SK-MEL-5 (cell line): ENCODE measurements at regions not wholly inside any gene's neighbourhood (a gene's known extent, or its start where the extent isn't known, plus 50 kb on each side); places are given as distances from the start of the nearest gene placed in this dataset.
A peak's percentile ranks its signal among the peaks of the same experiment; 100 is the strongest.

Experiments used
- DNase-seq: peaks from one replicate; pipeline ENCODE4 v3.0.0-alpha.2; 2016; ENCODE audit warnings: low read depth, low spot score
- in situ Hi-C: cut with HindIII; loops from 2 replicates; pipeline ENCODE4 v1.10.0; 2016; ENCODE audit warnings: low sequenced_read_pairs, high pct_unique_total_duplicates, low pct_unique_long_range_greater_than_20kb

DNA sequence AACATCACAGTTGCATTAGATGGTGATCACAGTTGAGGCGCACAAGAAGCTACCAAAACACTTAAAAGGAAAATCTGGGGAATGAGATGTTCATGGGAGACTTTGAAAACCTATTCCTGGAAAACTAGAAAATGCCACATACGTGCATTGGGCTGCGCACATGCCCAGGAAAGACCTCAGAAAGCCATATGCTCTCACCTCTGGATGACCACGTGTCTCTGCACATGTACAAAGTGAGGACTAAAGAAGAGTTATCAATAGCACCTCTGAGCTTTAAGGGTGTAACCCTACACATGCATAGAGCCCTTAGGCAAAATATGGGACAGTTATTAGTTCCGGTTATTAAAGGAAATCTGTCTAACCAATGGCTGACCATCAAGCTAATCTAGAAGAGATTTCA is 77.7 kb downstream of the CRPPA start:
- in situ Hi-C loops: no loop called here
- DNase-seq: no peak

DNA sequence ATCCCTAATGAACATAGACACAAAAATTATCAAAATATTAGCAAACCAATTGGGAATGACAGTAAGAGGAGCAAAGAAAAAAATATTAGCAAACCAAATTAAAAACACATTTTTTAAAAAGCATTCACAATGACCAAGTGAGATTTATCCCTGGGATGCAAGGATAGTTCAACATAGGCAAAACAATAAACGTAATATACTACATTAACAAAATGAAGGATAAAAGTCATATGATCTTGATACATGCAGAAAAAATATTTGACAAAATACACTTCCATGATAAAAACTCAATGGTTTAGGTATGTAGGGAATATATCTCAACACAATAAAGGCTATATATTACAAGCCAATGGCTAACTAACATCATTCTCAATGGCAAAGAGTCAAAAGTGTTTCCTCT is 83.3 kb downstream of the CRPPA start:
- DNase-seq: no peak
- in situ Hi-C loops: no loop called here

DNA sequence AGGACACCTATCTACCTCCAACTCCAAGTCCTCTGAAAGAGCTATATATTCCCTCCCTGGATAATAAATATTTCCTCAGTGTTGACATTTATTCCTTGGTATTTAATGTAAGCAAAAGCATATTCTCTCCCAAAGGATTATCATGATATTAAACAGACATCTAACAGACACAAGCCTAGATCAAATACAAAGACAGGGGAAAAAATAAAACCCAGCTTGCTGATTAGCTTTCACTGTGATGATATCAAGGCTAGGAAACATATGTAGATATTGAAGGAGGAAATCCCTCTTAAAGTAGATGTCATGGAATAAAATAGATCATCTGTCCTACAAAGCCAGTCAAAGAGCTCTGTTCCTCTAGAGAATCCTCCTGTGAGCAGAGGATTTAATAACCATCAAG is 95.2 kb downstream of the CRPPA start:
- DNase-seq: no peak
- in situ Hi-C loops: no loop called here

DNA sequence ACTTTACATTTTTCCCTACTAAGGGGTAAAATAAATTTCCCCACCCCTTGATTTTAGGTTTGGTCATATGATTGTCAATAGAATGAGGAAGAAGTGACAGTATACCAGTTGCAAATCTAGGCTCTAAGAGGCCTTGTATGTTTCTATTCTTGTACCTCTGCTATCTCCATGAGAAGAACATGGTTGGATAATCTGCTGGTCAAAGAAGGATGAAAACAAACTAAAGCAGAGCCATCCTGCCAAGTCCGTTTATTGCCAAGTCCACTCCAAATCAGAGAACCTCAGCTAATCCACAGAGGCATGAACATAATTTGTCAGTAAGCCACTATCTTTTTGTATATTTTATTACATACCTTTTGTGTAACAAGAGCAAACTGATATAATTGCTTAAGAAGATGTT is 98.0 kb downstream of the CRPPA start:
- in situ Hi-C loops: no loop called here
- no peak for DNase-seq

DNA sequence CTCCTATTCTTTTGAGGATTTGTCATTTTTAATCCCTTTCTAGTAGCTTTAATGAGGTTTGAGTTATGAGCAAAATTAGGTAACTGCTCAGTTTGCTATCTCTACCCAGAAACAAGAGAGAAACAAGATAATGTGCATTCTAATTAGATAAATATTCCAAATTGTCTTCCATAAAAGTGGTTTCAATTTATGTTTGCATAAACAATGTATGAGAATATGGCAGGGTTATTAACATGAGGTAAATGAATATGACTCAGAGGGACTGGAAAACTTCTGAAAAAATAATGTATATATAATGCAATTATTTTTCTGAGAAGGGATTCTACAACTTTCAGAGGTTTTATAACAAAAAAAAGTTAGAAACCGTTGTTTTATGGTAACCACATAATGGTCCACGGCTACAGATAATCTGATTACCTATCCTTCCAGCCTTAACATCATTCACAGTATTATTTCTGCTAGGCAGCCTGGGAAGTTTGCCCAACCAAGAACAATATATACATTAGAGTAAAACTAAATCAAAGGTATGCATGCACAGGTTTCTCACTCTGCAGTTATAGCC is 101.2 kb downstream of the CRPPA start:
- in situ Hi-C loops: no loop called here

DNA sequence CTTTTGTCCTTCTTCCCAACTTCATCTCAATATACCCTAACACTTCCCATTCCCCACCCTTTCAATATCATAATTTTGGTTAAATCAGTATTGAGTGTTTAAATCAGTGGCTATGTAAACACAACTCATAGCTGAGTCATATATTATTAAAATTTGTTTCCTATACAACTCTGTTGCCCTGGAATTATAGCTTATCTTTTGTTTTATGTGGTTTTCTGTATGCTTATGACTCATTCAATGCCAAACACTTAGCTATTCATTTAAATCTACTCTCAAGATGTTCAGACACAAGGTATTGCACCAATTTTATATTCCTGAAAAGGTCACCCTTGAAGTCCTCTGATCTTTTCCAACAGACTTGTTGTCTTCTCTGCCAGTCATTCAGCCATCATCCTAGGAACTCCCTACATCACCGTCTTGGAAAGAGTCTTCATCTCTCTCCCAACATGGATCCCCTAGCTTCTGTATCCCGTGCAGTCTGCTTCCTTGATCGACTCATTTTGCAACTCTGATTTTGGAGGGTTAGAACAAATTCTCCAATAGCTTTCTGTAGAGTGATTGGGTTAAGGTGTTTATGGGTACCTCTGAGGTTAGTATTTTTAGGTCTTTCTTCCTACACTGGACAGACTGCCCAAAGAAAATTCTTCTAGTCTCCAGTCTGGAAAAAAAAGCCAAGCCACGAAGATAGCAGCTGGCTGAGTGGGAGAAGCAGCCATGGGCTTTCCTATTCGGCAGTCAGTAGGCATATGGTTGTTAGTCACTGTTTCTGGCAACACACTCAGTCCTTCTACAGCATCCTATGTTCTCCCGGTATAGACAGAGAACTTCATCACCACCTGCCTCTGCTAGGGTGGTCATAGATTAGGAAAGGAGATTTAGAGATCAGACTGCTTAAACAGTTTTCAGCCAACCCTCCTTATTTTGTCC is 102.1 kb downstream of the CRPPA start:
- in situ Hi-C loops: no loop called here
- peak; percentile 85 for DNase-seq

More for the DNA sequence above, 101.2 kb downstream of the CRPPA start:
- no peak for DNase-seq

DNA sequence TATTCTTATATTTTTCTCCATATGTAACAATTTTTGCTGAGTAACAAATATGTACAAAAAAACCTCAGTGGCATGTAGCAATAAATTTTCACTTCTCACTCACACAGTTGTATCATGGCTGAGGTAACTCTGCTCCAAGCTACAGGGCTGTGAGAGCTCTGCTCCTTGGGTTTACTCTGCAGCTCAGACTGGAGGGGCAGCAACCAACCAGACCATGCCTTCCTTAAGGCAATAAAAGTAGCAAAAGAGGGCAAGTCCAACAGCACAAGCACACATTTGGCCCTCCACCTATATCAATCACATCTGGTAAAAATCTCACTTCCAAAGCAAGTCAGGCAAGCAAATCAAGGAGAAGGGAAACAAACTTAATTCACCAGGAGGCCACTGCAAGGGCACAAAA is 102.9 kb downstream of the CRPPA start:
- no peak for DNase-seq
- in situ Hi-C loops: no loop called here

DNA sequence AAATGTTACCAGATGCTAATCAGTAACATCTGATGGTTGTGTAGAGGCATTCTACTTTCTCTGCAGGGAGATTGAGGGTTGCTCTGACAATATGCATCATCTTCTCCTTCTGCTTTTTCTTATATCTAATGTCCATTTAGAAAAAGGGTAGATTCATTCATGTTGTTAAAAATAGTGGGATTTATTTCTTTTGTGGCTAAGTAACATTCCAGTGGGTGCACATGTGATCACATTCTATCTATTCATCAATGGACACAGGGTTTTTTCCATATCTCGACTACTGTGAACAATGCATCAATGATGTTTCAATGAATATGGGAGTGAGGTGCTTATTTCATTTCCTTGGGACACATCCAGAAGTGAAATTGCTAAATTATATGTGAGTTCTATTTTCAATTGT is 103.9 kb downstream of the CRPPA start:
- peak; percentile 84 for DNase-seq
- in situ Hi-C loops: no loop called here

DNA sequence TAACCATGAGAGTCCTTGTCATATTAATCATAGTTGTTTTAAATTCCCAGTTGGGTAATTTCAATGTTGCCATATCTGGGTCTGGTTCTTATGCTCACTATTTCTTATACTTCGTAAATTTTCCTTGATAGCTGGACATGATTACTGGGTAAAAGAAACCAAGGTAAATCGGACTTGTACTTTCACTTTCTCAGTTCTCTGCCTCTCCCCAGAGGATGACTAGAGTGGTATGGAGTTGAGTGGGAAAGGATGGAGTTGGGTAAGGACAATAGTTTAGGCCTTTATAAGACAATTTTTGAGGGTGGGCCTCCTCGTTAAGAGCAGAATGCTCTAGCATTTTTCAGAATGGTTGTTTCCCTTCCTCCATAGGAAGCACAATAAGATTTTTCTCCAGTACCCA is 106.1 kb downstream of the CRPPA start:
- no peak for DNase-seq
- in situ Hi-C loops: no loop called here

DNA sequence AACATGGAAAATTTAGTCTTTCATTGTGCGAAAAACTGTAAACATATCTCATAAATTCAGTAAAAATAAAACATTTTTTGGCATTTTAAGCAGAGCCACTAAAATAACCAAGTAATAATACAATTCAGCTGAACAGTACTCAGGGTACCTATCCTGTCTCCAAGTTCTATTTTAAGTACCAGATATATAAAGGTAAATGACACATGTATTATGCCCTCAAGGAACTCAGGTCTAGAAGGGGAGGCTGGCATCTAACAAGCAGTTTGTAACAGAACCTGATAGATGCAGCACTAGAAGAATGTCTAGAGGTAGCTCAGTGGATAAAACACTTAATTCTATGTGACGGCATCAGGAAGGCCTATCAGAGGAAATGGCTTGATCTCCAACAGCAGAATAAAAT is 112.2 kb downstream of the CRPPA start:
- DNase-seq: no peak
- in situ Hi-C loops: no loop called here

DNA sequence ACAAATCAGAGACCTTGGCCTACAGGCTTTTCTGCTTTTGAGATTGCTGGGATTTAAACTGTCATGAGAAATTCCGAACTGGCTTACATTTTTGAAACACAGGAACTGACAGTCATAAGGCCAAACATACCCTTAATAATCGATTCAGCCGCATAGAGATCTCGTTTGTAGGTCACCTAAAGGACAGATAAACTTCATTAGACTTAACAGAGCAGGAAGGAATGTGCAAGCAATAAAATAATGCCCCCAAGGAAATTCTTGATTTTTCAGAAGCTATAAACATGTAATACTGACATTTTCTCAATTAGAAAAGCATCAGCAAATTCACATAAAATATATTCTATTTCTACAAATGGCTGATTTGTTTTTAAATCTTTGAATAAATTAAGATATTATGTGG is 120.0 kb downstream of the CRPPA start:
- in situ Hi-C loops: no loop called here
- peak; percentile 47 for DNase-seq

DNA sequence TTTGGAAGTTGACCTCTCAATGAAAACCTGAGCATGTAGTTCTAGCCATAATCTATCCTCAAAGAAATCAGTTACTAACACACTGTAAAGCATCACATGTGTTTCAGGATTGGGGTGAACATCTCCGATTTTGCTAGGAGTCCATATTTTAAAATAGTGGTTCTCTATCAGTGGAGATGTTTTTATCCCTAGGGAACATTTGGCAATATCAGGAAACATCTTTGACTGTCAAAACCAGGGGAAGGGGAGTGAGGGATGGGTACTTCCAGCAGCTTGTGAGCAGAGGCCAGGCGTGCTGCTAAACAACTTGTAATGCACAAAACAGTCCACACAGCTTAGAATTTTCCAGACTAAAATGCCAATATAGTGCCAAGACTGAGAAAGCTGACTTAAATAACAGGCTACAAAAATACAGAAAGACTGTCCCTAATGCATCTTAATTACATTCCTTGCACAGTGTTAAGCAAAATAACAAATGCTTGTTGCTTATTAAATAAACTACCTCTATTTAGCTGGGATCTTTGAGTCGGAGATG is 120.9 kb downstream of the CRPPA start:
- no peak for DNase-seq
- in situ Hi-C loops: no loop called here

DNA sequence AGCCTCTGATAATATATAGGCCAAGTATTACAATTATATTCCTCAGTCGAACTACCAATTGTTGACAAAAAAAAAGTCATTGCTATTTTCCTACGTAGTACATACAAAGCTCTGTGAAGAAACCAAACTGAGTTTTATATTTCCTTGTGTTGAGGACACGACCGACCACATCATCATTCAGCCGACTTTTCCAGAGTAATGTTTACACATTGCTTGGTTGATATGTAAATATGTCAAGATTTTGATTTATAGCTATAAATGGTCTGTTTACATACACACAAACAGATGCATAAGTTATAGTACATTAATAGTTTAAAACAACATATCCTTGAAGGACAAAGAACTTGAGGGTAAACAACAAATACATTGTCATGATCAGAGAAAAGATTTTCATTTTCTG is 121.5 kb downstream of the CRPPA start:
- in situ Hi-C loops: no loop called here
- no peak for DNase-seq

DNA sequence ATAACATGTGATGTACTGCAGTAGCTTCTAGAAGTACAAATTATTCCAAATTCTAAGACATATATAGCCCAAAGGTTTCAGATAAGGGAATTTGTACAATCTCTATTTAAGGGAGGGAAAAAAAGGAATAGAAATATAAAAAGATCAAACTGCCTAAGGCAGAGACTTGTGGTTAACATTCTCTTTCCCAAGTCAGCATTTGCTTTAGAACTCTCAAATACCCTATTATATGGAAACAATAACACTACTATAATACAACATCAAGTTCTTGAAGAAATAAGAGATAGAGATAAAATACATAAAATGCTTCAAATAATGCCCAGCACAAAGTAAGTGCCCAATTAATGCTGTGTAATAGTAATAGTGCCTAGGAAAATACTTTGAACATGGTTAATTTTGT is 123.1 kb downstream of the CRPPA start:
- in situ Hi-C loops: no loop called here
- DNase-seq: peak; percentile 64

DNA sequence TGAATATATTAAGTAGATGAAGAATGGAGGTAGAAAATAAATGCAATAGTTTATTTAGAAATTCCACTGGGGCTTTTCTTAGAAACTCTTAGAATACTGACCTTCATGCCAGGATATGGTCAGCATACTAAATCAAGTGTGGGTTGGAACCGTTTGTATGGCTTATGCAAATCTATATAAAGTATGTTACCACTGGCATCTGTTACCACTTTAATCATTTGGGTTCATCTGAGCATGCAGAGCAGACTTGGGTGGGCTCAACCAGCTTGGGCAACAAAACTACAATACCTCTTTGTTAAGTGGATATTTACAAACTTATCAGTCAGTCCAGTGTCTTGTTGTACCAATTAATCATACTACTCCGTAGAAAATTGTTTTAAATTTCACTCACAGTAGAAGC is 125.8 kb downstream of the CRPPA start:
- in situ Hi-C loops: no loop called here
- no peak for DNase-seq

DNA sequence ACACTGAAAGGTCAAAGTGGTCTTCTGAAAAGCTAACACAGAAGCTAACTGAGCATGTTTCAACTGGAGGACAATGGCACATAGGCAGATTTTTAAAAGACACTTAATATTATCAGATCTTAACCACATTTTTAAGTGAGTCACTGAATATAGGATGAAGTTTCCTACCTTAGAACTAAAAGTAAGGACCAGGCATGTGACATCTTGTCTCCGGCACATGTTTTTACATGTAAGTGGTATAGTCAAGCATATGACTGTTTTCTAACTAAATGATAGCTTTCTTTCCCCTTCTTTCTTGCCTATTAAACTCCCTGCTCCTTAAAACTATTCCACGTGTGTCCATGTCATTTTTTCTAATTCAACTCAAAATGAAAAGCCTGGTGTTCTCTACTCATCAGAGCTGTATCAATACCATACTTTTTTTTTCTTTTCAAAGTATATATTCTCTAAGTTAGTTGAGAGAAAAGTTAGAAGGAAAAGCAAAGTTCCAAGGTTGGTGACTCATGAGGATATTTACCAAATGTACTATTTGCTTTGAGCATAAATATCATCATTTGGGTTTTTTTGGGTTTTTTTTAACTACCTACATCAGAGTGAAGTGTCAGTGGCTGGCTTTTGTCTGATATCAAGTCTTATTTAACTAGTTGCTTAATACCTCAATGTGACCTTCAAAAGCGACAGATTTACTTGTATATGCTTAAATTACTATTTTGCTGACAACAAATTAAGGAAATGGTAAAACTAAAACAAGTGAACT is 127.5 kb downstream of the CRPPA start:
- DNase-seq: no peak

DNA sequence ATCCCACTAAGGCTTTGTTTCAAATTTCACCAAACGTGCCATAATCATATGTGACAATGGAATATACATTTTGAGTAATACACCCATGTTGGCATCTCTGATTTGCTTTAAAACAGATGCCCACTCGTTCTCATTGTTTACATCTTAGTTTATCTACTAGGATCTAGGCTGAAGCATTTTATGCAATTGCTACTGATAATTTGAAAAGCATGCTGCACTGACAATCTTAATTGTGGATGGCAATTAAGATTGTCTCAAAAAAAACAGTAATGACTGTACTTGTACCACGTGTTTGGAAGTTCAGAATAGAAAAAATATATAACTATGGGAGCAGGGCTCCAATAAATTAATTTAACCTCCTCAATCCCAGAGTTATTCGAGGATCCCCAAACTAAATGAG is 136.8 kb downstream of the CRPPA start:
- no peak for DNase-seq
- in situ Hi-C loops: no loop called here

More for the DNA sequence above, 127.5 kb downstream of the CRPPA start:
- in situ Hi-C loops: no loop called here

DNA sequence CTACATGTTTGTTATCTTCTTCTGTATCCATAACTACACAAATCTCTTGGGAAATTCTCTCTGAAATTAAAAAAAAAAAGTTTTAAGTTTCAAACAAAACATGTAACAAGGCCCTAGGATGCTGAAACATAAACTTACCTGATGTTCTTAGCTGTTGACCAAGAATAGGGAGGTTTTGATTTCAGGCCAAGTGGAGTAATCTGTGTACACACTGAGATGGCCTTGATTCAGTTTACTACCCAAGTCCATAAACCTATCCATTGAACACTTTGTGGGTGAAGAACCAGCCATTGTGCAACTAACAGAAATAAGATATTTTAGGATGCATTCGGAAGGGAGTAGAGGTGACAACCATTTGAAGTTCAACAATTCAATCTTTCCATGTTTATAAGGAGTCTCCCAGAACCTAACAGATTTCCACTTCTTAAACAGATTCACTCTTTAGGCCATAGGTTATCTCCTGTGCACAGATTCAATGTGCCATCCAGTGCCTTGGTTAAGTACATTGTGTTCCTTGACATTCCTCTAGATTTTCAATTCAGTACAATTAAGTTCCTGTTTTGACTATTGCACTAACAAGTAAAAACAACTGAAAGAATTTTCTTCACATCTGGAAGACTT is 143.1 kb downstream of the CRPPA start:
- in situ Hi-C loops: no loop called here

More for the DNA sequence above, 143.1 kb downstream of the CRPPA start:
- no peak for DNase-seq
